IMR-90 (cell line): ENCODE measurements at regions not wholly inside any gene's neighbourhood (a gene's known extent, or its start where the extent isn't known, plus 50 kb on each side); places are given as distances from the start of the nearest gene placed in this dataset.

Source experiments
- ATAC-seq: fragments of 200-7000 bp; cut with Tn5 transposase; 2 replicates; pipeline ENCODE4 v1.9.1; 2020; ENCODE audit warnings: low read depth, mild to moderate bottlenecking, moderate library complexity
- BruUV-seq: library from RNA; stranded (reverse); fragments of 400-500 nt; replicated peaks from 2 replicates; lab custom pipeline; 2021; lab: Mats Ljungman, UMichigan
- CTCF ChIA-PET: fragments of 300-600 bp; formaldehyde crosslinking; extraction: SDS; loops from one replicate; lab custom pipeline; 2021; ENCODE audit warnings: antibody characterized with exemption; lab: Yijun Ruan, JAX
- POLR2A ChIA-PET: fragments of 300-600 bp; sonication (Branson Sonifier 250); formaldehyde crosslinking; loops from one replicate; lab custom pipeline; 2022; ENCODE audit warnings: antibody characterized with exemption; ENCODE audit not compliant: unreplicated experiment; lab: Charles Lee
- DNase-seq: peaks from one replicate; pipeline ENCODE4 v3.0.0; 2013
- H2AFZ ChIP-seq: replicated peaks from 2 replicates; pipeline ENCODE3; 2013; ENCODE audit warnings: low read length, mild to moderate bottlenecking; ENCODE audit not compliant: poor library complexity
- H2AK5ac ChIP-seq: 2 replicates; pipeline ENCODE4 v1.6.1; 2013; ENCODE audit warnings: low read depth, low read length, inconsistent platforms
- H2AK9ac ChIP-seq: replicated peaks from 2 replicates; pipeline ENCODE3; 2013; ENCODE audit warnings: mild to moderate bottlenecking, low read depth, low read length, moderate library complexity; ENCODE audit not compliant: poor library complexity
- H2BK120ac ChIP-seq: 2 replicates; pipeline ENCODE4 v1.6.1; 2013; ENCODE audit warnings: low read depth, low read length, inconsistent platforms
- H2BK15ac ChIP-seq: 3 replicates; pipeline ENCODE4 v1.6.1; 2013; ENCODE audit warnings: low read depth, low read length, inconsistent platforms
- H2BK20ac ChIP-seq: 2 replicates; pipeline ENCODE4 v1.6.1; 2013; ENCODE audit warnings: low read depth, mild to moderate bottlenecking, inconsistent platforms, low read length, moderate library complexity
- H2BK5ac ChIP-seq: 2 replicates; pipeline ENCODE4 v1.6.1; 2013; ENCODE audit warnings: mild to moderate bottlenecking, low read depth, low read length, inconsistent platforms; ENCODE audit not compliant: poor library complexity, severe bottlenecking
- H3K14ac ChIP-seq: replicated peaks from 2 replicates; pipeline ENCODE4 v1.6.1; 2013; ENCODE audit warnings: low read depth, low read length, inconsistent platforms
- H3K18ac ChIP-seq: 2 replicates; pipeline ENCODE4 v1.6.1; 2013; ENCODE audit warnings: low read depth, low read length, control low read depth
- H3K23ac ChIP-seq: 2 replicates; pipeline ENCODE4 v1.6.1; 2013; ENCODE audit warnings: low read depth, low read length, inconsistent platforms
- H3K27ac ChIP-seq: 2 replicates; pipeline ENCODE4 v1.5.1; 2013; ENCODE audit warnings: mild to moderate bottlenecking, control low read depth, low read length; ENCODE audit not compliant: insufficient read depth
- H3K27me3 ChIP-seq: 2 replicates; pipeline ENCODE4 v1.6.1; 2013; ENCODE audit warnings: low read length; ENCODE audit not compliant: control insufficient read depth, insufficient read depth
- H3K36me3 ChIP-seq: 2 replicates; pipeline ENCODE4 v1.6.1; 2013; ENCODE audit warnings: low read length, mixed read lengths; ENCODE audit not compliant: control insufficient read depth, insufficient read depth
- H3K4ac ChIP-seq: 2 replicates; pipeline ENCODE4 v1.6.1; 2013; ENCODE audit warnings: low read depth, low read length, inconsistent platforms
- H3K4me1 ChIP-seq: 2 replicates; pipeline ENCODE4 v1.6.1; 2013; ENCODE audit warnings: low read length, mixed read lengths; ENCODE audit not compliant: control insufficient read depth, insufficient read depth
- H3K4me2 ChIP-seq: 2 replicates; pipeline ENCODE4 v1.6.1; 2013; ENCODE audit warnings: low read depth, mild to moderate bottlenecking, control low read depth, low read length, moderate library complexity
- H3K4me3 ChIP-seq: 2 replicates; pipeline ENCODE4 v1.5.1; 2013; ENCODE audit warnings: low read depth, mild to moderate bottlenecking, control low read depth, low read length, moderate library complexity; ENCODE audit not compliant: insufficient read depth
- H3K56ac ChIP-seq: 2 replicates; pipeline ENCODE4 v1.6.1; 2013; ENCODE audit warnings: low read length, inconsistent platforms; ENCODE audit not compliant: insufficient read depth; ENCODE audit errors: extremely low read depth
- H3K79me1 ChIP-seq, 2 experiments: 2 replicates each; pipeline ENCODE4 v1.6.1; 2013; ENCODE audit warnings: low read length in 2 of 2, inconsistent platforms in 1 of 2, low read depth in 1 of 2
- H3K9ac ChIP-seq: 2 replicates; pipeline ENCODE4 v1.6.1; 2013; ENCODE audit warnings: low read depth, low read length, control low read depth
- H3K9me1 ChIP-seq: 2 replicates; pipeline ENCODE4 v1.6.1; 2013; ENCODE audit warnings: low read length, inconsistent platforms; ENCODE audit not compliant: insufficient read depth
- H3K9me3 ChIP-seq: 2 replicates; pipeline ENCODE4 v1.6.1; 2013; ENCODE audit warnings: low read length; ENCODE audit not compliant: control insufficient read depth, insufficient read depth
- H4K20me1 ChIP-seq: 2 replicates; pipeline ENCODE4 v1.6.1; 2013; ENCODE audit warnings: low read length, inconsistent platforms; ENCODE audit not compliant: insufficient read depth
- H4K5ac ChIP-seq: 2 replicates; pipeline ENCODE4 v1.6.1; 2013; ENCODE audit warnings: mild to moderate bottlenecking, low read depth, low read length, control low read depth
- H4K8ac ChIP-seq, 2 experiments: 2 replicates each; pipeline ENCODE4 v1.6.1; 2013; ENCODE audit warnings: low read depth in 2 of 2, low read length in 2 of 2, control low read depth in 1 of 2, inconsistent platforms in 1 of 2
- H4K91ac ChIP-seq: 2 replicates; pipeline ENCODE4 v1.6.1; 2013; ENCODE audit warnings: low read depth, low read length, inconsistent platforms; ENCODE audit not compliant: insufficient read depth
- BHLHE40 ChIP-seq: fragments of 150-350 bp; IDR thresholded peaks from 2 replicates; pipeline ENCODE4 v1.6.1; 2016; ENCODE audit warnings: mild to moderate bottlenecking, low read depth, low read length
- CHD1 ChIP-seq: IDR thresholded peaks from 2 replicates; pipeline ENCODE4 v1.6.1; 2012; ENCODE audit warnings: low read depth, low read length, improper control_type of control experiment
- ELK1 ChIP-seq: fragments of 150-350 bp; IDR thresholded peaks from 2 replicates; pipeline ENCODE4 v1.6.1; 2016; ENCODE audit warnings: low read depth, mild to moderate bottlenecking, low read length, moderate library complexity, borderline replicate concordance
- MXI1 ChIP-seq: IDR thresholded peaks from 2 replicates; pipeline ENCODE4 v1.6.1; 2012; ENCODE audit warnings: low read depth, mild to moderate bottlenecking, low read length, moderate library complexity, borderline replicate concordance
- NFE2L2 ChIP-seq: fragments of 150-350 bp; IDR thresholded peaks from 2 replicates; pipeline ENCODE4 v1.6.1; 2016; ENCODE audit warnings: low read depth, mild to moderate bottlenecking, low read length
- RAD21 ChIP-seq: IDR thresholded peaks from 2 replicates; pipeline ENCODE4 v1.6.1; 2012; ENCODE audit warnings: low read length, improper control_type of control experiment
- RFX5 ChIP-seq: IDR thresholded peaks from 2 replicates; pipeline ENCODE4 v1.8.0; 2012; ENCODE audit warnings: low read depth, mild to moderate bottlenecking, low read length, moderate library complexity
- WGBS, 2 experiments: methylation state at CpG; one replicate each; pipeline versions ENCODE4 v1.1.5 to v1.1.7; 2013; ENCODE audit warnings: missing lambda C conversion rate in 2 of 2; ENCODE audit not compliant: insufficient read length in 1 of 2; ENCODE audit errors: extremely low coverage in 2 of 2; 5-methylcytosine and 5-hydroxymethylcytosine counted together
- dilution Hi-C: fragments of 300-500 bp; cut with HindIII; formaldehyde crosslinking; loops from one replicate; pipeline ENCODE4 v1.14.3; 2018; ENCODE audit warnings: low sequenced_read_pairs; ENCODE audit not compliant: unreplicated experiment
- in situ Hi-C: fragments of 300-500 bp; cut with MboI; formaldehyde crosslinking; loops from 3 replicates; pipeline ENCODE4 v1.14.3; 2019; ENCODE audit warnings: low sequenced_read_pairs, inconsistent platforms, mixed read lengths
- intact Hi-C: fragments of 100-400 bp; cut with micrococcal nuclease; formaldehyde crosslinking; loops from 2 replicates; pipeline ENCODE4 v1.10.0; 2022

- no peak for DNase-seq
- ChIA-PET CTCF (no interaction called here), POLR2A (no interaction called here)
- Histone ChIP-seq H2BK120ac (no peak overlapping the region), H3K9me3 (no peaks in the 10 kb centered on the region; the same call in 1 of the 2 replicates), H2AFZ (no peak overlapping the region), H4K5ac (no peak overlapping the region), H3K23ac (no peak overlapping the region), H4K20me1 (no peaks in the 10 kb centered on the region), H4K91ac (no peak overlapping the region), H3K14ac (no peak overlapping the region), H3K4me1 (no peaks in the 10 kb centered on the region), H3K56ac (no peak overlapping the region), H2AK5ac (no peak overlapping the region), H3K9ac (no peak overlapping the region), H3K79me1 (no peaks in the 10 kb centered on the region), H2BK20ac (no peak overlapping the region), H3K4me3 (no peak overlapping the region), H2AK9ac (no peak overlapping the region), H3K27me3 (no peaks in the 10 kb centered on the region), H4K8ac (no peak overlapping the region), H3K36me3 (no peaks in the 10 kb centered on the region), H3K4me2 (no peak overlapping the region), H3K27ac (no peak overlapping the region), H3K18ac (no peak overlapping the region), H2BK15ac (no peak overlapping the region), H2BK5ac (no peak overlapping the region), H3K4ac (no peak overlapping the region), H3K9me1 (no peaks in the 10 kb centered on the region)
- no TSS peak for BruUV-seq
- dilution Hi-C loops (no loop called here), in situ Hi-C loops (no loop called here), intact Hi-C loops (no loop called here)
- WGBS, 2 experiments: 80% methylated on average over 2 of the region's 2 CpGs; no CpG with 5 or more reads in 1 of the 2 experiments
- TF ChIP-seq RFX5 (no peak), NFE2L2 (no peak), MXI1 (no peak), CHD1 (no peak), RAD21 (no peak), BHLHE40 (no peak), ELK1 (no peak)
- ATAC-seq: no peak
Observed at GRCh38 chr3:90034038-90034437, 926.6 kb downstream of the EPHA3 start.
